Cerebellar cortex (tissue), 1 donor: ENCODE measurements at regions not wholly inside any gene's neighbourhood (a gene's known extent, or its start where the extent isn't known, plus 50 kb on each side); places are given as distances from the start of the nearest gene placed in this dataset.

Experiments used
- DNase-seq: peaks from one replicate; pipeline ENCODE4 v3.0.0-alpha.2; 2015; ENCODE audit warnings: low spot score

DNA sequence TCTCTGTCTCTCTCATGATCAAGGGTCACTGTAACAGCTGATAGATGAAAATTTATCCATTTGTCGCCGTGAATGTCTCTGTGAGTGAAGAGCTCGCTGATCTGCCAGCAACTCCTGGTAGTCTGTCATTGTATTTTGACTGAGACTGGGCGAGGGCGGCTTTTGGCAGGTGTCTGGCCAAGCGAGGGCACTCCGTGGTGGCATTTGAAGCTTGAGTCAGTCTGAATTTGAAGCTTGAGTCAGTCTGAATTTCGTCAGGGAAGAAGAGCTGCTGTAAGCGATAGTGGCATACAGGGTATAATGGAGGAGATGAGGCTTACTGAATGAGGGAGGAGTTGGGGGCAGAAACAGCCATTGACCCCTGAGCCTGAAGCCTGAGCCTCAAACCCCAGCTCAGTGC, 56.8 kb upstream of the FAM181A start:
- peak; percentile 34 for DNase-seq

GRCh38 chr14:93869427-93869826, 57.7 kb upstream of the FAM181A start:
- no peak for DNase-seq

GRCh38 chr14:93868165-93868564, 59.0 kb upstream of the FAM181A start:
- no peak for DNase-seq

DNA sequence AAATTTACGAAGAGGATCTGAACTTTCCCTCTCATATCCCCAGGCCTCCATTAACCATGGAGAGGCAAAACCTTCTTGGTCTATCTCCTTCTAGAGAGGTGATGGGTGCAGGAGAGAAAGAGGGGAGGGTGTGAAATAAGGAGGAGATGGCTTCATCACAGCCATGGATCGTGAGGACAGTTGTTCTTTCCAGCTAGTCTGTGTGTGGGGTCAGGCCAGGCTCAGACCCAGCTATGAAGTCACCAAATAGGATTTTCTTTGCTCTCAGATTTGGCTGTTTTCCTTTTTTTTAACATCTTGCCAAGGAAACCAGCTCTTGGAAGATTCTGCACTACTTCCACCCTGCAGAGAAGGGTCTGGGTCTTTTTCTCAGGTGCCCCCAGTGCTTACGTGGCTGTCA, 64.9 kb upstream of the FAM181A start:
- DNase-seq = no peak

DNA sequence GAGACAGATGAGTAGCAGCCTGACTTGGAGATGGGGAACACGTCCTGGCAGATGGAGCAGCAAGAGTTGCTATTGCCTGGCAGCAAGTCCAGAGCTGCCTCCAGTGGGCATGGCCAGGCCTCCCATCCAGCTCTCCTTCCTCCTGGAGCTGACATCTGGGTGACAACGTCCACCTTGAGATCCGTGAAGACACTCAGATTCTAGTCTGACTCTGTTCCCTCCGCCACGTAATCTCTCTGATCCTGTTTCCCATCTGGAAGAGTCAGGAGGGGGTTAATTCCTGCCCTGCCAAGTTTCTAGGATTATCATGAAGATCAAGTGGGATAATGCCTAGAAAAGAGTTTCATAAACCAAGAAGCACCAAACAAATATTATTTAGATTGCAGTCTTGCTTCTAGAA, 65.3 kb upstream of the FAM181A start:
- no peak for DNase-seq

DNA sequence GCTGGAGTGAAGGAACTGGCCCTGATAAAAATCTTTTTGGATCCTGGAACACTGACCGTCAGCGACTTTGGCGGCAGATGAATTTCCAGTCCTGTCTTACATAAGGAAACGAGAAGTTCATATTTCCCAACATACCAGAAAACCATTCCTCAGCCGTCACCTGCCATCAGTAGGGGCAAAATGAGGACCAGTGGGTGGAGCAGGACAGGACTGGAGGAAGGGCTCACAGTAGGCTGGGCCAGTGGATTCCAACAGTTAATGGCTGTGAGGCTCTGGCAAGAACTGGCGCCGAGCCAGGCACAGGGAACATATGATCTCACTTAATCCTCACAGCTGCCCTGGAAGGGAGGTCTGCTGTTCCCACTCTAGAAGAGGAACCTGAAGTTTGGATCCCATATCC, 67.2 kb upstream of the FAM181A start:
- peak; percentile 11 for DNase-seq

DNA sequence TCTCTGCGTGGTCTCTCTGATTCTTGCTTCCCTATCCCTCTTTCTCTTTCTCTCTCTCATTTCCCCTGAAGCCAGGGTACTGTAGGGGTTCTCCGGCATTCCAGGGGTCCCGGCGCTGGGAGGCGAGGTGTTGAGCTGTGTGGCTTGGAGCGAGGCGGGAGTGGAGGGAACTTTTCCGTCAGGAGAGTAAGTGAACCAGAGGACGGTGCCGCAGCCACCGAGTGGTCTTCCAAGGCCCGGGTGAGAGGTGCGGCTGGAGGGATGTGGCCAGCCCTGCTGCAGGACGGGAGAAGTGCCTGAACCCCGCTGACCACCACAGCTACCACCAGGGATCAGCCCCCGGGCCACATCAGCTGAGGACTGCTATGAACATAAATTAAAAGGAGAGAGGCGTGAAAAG, 68.2 kb upstream of the FAM181A start:
- no peak for DNase-seq

DNA sequence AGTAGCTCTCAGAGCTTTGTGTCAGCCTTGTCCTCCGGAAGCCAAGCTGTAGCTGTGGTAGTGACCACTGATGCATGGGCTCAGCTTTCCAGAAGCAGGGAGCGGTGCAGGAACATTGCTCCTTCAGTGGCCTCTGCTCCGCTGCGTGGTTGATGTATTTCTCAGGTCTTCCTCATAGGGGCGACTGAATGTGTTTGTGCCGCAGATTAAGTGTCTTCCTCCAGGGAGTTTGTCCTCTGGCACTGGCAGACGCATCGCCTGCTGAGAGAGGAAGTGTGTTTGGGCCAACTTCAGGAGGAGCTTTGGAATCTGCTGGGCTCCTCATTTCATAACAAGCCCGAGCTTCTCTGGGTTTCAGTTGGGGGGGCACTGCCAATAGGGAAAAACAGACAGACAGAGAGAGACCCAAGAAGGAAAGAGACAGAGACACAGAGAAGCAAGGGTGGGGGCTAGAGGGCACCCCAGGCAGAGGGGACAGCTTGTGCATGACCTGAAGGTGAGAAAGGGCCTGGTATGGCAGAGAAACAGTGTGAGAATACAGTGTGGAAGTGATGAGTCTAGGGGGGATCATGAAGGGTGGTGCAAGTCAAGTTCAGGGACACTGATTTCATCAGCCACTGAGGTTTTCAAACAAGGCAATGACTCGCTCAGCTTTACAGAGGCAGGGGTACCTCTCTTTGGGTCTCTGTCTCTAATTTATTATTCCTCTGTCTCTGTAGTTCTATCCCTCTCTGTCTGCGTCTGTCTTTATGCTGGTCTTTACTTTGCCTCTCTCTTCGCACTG, 69.4 kb upstream of the PRIMA1 start:
- DNase-seq = peak; percentile 77

DNA sequence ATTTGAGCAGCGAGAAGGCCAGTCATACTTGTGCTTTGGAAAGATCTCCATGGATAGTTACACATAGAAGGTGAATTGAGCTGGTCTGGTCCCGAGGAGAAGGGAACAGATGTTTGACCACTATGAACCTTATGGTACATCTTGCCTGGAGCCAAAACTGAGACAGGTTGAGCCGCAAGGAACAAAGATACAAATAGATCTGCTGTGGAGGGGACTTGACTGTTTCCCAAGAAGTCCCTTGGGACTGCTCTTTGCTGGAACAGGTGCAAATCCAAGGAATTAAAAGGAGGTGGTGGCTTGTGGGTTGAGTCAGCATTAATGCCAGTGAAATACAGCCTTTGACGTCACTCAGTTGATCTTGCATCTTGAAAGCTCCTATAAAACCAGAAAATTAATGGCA, 68.8 kb upstream of the PRIMA1 start:
- peak; percentile 90 for DNase-seq

DNA sequence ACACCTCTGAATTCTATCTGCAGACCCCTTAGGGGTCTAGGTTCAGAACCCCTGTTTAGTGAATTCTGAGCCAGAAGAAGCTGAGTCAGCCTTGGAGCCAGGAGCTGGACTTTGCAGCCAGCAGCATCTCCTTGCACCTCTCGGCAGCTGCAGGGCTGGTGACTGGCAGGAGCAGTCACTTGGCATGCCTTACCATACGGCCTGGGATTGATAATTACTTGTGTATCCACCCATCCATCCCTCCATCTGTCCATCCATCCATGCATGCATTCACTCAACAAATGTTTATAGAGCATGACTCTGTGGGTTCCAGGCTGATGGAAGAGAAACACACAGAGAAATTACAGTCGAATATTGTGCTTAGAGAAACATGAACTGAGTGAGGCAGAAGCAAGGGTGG, 67.5 kb upstream of the PRIMA1 start:
- DNase-seq = peak; percentile 50

GRCh38 chr14:93847473-93847872, 59.2 kb upstream of the PRIMA1 start:
- DNase-seq = no peak

DNA sequence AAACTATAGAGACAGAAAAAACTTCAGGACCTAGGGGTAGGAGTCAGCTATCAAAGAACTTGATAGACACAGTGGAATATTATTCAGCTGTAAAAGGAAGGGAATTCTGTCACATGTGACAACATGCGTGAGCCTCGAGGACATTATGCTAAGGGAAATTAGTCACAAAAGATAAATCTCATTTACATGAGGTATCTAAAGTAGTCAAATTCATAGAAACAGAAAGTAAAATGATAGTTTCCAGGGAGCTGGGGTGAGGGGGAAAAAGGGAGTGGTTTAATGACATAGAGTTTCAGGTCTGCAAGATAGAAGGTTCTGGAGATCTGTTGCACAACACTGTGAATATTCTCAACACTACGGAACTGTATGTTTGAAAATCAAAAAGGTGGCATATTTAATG, 50.0 kb upstream of the PRIMA1 start:
- DNase-seq = no peak
